ENCODE measurements at regions not wholly inside any gene's neighbourhood (a gene's known extent, or its start where the extent isn't known, plus 50 kb on each side); places are given as distances from the start of the nearest gene placed in this dataset.

DNA sequence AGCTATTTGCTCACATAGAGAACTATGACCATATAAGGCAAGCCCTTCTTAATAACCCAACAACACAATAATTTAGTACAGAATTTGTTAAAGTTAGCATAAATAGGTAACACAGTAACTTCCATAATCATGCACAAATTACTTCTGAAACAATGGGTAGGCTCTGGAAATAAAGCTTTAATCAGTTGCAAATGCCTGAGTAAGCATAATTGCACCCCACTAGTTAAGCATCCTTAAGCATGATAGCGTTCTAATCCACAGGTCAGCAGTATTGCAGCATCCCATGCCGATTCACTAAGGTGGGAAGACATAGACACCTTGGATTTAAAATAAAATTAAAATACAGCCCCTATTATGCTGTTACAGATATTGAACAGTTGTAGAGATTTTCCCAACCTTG lies 161.7 kb downstream of the DHX15 start:
- peaks cover 2% of the 10 kb centered on the region for H3K27me3 Mint-ChIP-seq (ENCODE audit: unreplicated experiment)
- no peak for DNase-seq (ENCODE audit: low spot score)
- H3K4me3 Mint-ChIP-seq (ENCODE audit: unreplicated experiment) = no peak overlapping the region
- no peak for TF ChIP-seq CTCF (IDR thresholded peaks at IDR 0.05; ENCODE audit: unreplicated experiment)
- peaks cover 14% of the 10 kb centered on the region for H3K4me1 Mint-ChIP-seq (ENCODE audit: unreplicated experiment)
- H3K27ac Mint-ChIP-seq (ENCODE audit: unreplicated experiment) = no peak overlapping the region
- H3K9me3 Mint-ChIP-seq (ENCODE audit: unreplicated experiment) = no peaks in the 10 kb centered on the region
- no peaks in the 10 kb centered on the region for H3K36me3 Mint-ChIP-seq (ENCODE audit: low read depth, unreplicated experiment)

GRCh38 chr4:24419181-24420034 lies 164.9 kb downstream of the DHX15 start:
- Mint-ChIP-seq H3K4me3 (ENCODE audit: unreplicated experiment) (peak overlapping the region; percentile 16), H3K27ac (ENCODE audit: unreplicated experiment) (peak overlapping the region; percentile 80), H3K4me1 (ENCODE audit: unreplicated experiment) (peaks cover 24% of the 10 kb centered on the region), H3K9me3 (ENCODE audit: unreplicated experiment) (no peaks in the 10 kb centered on the region), H3K36me3 (ENCODE audit: low read depth, unreplicated experiment) (no peaks in the 10 kb centered on the region), H3K27me3 (ENCODE audit: unreplicated experiment) (peaks cover 2% of the 10 kb centered on the region)
- peak; percentile 82 for DNase-seq (ENCODE audit: low spot score)
- peak; percentile 96 for TF ChIP-seq CTCF (IDR thresholded peaks at IDR 0.05; ENCODE audit: unreplicated experiment)

DNA sequence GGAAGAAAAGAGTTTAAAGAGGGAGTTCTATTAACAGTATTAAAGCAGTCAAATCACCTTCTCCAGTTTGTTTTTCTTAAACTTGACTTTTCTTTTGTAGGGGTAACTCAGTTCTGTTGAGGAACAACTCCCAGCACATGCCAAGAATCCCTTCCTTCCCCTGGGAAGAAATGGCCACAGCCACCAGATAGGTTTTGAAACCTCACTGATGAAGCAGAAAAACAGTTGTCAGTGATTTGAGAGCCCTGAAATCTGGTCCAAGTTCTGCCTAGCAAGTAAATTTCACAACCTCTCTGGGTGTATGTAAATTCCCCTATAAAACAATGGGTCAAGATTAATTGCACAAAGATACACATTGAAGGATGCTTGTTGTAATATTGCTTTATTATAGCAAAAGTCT lies 167.1 kb downstream of the DHX15 start:
- peaks cover 39% of the 10 kb centered on the region for H3K4me1 Mint-ChIP-seq (ENCODE audit: unreplicated experiment)
- no peak for DNase-seq (ENCODE audit: low spot score)
- H3K4me3 Mint-ChIP-seq (ENCODE audit: unreplicated experiment) = no peak overlapping the region
- no peaks in the 10 kb centered on the region for H3K36me3 Mint-ChIP-seq (ENCODE audit: low read depth, unreplicated experiment)
- TF ChIP-seq CTCF (IDR thresholded peaks at IDR 0.05; ENCODE audit: unreplicated experiment) = no peak
- no peaks in the 10 kb centered on the region for H3K27me3 Mint-ChIP-seq (ENCODE audit: unreplicated experiment)
- H3K27ac Mint-ChIP-seq (ENCODE audit: unreplicated experiment) = peak overlapping the region; percentile 37
- no peaks in the 10 kb centered on the region for H3K9me3 Mint-ChIP-seq (ENCODE audit: unreplicated experiment)

- Mint-ChIP-seq H3K27me3 (ENCODE audit: unreplicated experiment) (no peaks in the 10 kb centered on the region), H3K36me3 (ENCODE audit: low read depth, unreplicated experiment) (no peaks in the 10 kb centered on the region), H3K4me1 (ENCODE audit: unreplicated experiment) (peaks cover 48% of the 10 kb centered on the region), H3K9me3 (ENCODE audit: unreplicated experiment) (no peaks in the 10 kb centered on the region), H3K4me3 (ENCODE audit: unreplicated experiment) (no peak overlapping the region), H3K27ac (ENCODE audit: unreplicated experiment) (no peak overlapping the region)
- TF ChIP-seq CTCF (IDR thresholded peaks at IDR 0.05; ENCODE audit: unreplicated experiment) = no peak
- no peak for DNase-seq (ENCODE audit: low spot score)
These were observed 168.1 kb downstream of the DHX15 start for GRCh38 chr4:24416293-24416692.

DNA sequence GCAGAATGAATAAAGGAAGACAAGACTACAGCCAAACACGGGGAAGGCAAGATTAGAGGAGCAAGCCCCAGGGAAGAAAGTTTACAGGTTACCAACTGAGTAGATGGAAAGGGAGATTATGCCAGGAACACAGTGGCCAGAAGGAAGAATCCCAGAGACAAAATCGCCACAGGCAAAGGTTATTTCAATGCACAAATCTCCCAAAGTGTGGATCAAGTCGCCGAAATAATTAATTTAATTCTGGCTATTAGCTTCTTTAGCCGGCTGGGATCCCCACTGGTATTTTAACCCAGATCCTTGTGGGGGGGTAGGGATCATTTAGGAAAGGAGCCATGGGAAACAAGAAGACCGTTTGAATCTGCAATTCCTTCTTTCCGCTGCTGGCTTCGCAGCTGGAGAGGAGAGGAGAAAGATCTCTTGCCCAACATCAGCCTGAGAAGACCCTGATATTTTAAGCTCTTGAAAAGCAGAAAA lies 171.0 kb downstream of the DHX15 start:
- H3K4me3 Mint-ChIP-seq (ENCODE audit: unreplicated experiment) = no peak overlapping the region
- TF ChIP-seq CTCF (IDR thresholded peaks at IDR 0.05; ENCODE audit: unreplicated experiment) = peak; percentile 39
- H3K4me1 Mint-ChIP-seq (ENCODE audit: unreplicated experiment) = peaks cover 43% of the 10 kb centered on the region
- H3K27ac Mint-ChIP-seq (ENCODE audit: unreplicated experiment) = peak overlapping the region; percentile 85
- no peaks in the 10 kb centered on the region for H3K36me3 Mint-ChIP-seq (ENCODE audit: low read depth, unreplicated experiment)
- H3K27me3 Mint-ChIP-seq (ENCODE audit: unreplicated experiment) = no peaks in the 10 kb centered on the region
- peak; percentile 34 for DNase-seq (ENCODE audit: low spot score)
- H3K9me3 Mint-ChIP-seq (ENCODE audit: unreplicated experiment) = no peaks in the 10 kb centered on the region
